Esophagus squamous epithelium (tissue), 4 donors: ENCODE measurements at regions not wholly inside any gene's neighbourhood (a gene's known extent, or its start where the extent isn't known, plus 50 kb on each side); places are given as distances from the start of the nearest gene placed in this dataset.

Experiments used
- POLR2A ChIP-seq, 4 donors: fragments of 450-650 bp; IDR thresholded peaks; one replicate each; pipeline ENCODE4 v1.6.1; 2017; ENCODE audit warnings: antibody characterized with exemption in 4 of 4, mild to moderate bottlenecking in 4 of 4, moderate library complexity in 3 of 4
- TF ChIP-seq, protein P1 (sequence below), 6 experiments: fragments of 450-650 bp in 4 of 6; fragments of 200-600 bp in 2 of 6; sonication (generic) in 2 of 6; IDR thresholded peaks; one replicate each; pipeline ENCODE4 v1.5.1; 2016 to 2019; ENCODE audit warnings: antibody characterized with exemption in 6 of 6, mild to moderate bottlenecking in 4 of 6, moderate library complexity in 4 of 6

DNA sequence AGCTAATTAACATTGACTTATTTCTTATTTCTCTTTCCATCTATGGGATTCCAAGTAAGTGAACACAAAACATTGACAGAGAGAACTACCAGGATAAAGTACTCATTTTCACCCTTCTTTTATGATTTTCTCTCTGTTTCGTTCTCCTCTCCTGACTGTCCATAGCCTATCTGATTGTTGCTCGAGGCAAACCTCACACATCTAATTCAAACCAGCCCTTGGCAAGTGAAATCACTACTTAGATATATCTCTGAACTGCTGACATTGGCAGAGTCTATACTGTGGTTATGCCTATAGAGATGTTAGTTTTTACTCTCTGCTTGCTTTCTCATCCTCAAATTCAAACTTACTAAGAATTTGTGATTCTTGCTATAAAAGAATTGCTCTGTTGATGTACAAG lies 248.8 kb downstream of the ISL1 start:
- TF ChIP-seq, protein P1, sequence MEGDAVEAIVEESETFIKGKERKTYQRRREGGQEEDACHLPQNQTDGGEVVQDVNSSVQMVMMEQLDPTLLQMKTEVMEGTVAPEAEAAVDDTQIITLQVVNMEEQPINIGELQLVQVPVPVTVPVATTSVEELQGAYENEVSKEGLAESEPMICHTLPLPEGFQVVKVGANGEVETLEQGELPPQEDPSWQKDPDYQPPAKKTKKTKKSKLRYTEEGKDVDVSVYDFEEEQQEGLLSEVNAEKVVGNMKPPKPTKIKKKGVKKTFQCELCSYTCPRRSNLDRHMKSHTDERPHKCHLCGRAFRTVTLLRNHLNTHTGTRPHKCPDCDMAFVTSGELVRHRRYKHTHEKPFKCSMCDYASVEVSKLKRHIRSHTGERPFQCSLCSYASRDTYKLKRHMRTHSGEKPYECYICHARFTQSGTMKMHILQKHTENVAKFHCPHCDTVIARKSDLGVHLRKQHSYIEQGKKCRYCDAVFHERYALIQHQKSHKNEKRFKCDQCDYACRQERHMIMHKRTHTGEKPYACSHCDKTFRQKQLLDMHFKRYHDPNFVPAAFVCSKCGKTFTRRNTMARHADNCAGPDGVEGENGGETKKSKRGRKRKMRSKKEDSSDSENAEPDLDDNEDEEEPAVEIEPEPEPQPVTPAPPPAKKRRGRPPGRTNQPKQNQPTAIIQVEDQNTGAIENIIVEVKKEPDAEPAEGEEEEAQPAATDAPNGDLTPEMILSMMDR (IDR thresholded peaks at IDR 0.05): no peak
- TF ChIP-seq POLR2A (IDR thresholded peaks at IDR 0.05): no peak
